Esophagus muscularis mucosa (tissue), 4 donors: ENCODE measurements at regions not wholly inside any gene's neighbourhood (a gene's known extent, or its start where the extent isn't known, plus 50 kb on each side); places are given as distances from the start of the nearest gene placed in this dataset.

ENCODE experiments used
- EP300 ChIP-seq: sonication (generic); formaldehyde crosslinking; IDR thresholded peaks from one replicate; pipeline ENCODE4 v1.6.1; 2017; ENCODE audit warnings: antibody characterized with exemption
- POLR2A ChIP-seq: fragments of 450-650 bp; IDR thresholded peaks from one replicate; pipeline ENCODE4 v1.6.1; 2017; ENCODE audit warnings: antibody characterized with exemption, moderate library complexity, mild to moderate bottlenecking, low read depth
- POLR2AphosphoS5 ChIP-seq, 2 donors: sonication (generic); formaldehyde crosslinking; IDR thresholded peaks; one replicate each; pipeline ENCODE4 v1.6.1; 2017; ENCODE audit warnings: antibody characterized with exemption in 2 of 2
- TF ChIP-seq, protein P1 (sequence below), 3 experiments: fragments of 200-600 bp in 2 of 3; fragments of 450-650 bp in 1 of 3; sonication (generic) in 2 of 3; IDR thresholded peaks; one replicate each; pipeline ENCODE4 v1.5.1; 2017 to 2019; ENCODE audit warnings: antibody characterized with exemption in 3 of 3, mild to moderate bottlenecking in 2 of 3, moderate library complexity in 1 of 3

DNA sequence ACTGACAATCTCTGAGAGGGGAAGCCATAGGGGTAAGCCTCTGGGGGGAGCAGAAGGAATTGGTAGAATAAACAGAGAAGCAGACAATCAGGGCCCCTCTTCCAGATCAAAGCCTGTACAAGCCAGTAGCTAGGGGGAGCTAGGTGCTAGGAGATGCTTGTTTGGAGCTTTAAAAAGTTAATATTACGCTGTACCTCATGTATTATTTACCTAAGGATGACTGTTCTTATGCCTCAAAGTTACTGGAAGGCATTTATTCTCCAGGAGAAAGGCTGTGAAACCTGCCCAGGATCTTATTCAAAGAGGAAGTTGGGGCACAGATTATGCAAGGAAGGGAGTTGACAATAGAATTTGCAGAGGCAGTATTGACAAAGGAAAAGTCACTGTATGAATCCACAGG lies 111.8 kb upstream of the SLC35F1 start:
- TF ChIP-seq, protein P1, sequence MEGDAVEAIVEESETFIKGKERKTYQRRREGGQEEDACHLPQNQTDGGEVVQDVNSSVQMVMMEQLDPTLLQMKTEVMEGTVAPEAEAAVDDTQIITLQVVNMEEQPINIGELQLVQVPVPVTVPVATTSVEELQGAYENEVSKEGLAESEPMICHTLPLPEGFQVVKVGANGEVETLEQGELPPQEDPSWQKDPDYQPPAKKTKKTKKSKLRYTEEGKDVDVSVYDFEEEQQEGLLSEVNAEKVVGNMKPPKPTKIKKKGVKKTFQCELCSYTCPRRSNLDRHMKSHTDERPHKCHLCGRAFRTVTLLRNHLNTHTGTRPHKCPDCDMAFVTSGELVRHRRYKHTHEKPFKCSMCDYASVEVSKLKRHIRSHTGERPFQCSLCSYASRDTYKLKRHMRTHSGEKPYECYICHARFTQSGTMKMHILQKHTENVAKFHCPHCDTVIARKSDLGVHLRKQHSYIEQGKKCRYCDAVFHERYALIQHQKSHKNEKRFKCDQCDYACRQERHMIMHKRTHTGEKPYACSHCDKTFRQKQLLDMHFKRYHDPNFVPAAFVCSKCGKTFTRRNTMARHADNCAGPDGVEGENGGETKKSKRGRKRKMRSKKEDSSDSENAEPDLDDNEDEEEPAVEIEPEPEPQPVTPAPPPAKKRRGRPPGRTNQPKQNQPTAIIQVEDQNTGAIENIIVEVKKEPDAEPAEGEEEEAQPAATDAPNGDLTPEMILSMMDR (IDR thresholded peaks at IDR 0.05) = no peak
- TF ChIP-seq EP300 (no peak), POLR2A (no peak), POLR2AphosphoS5 (IDR thresholded peaks at IDR 0.05) (no peak)
